AG08396 (cell line): ENCODE measurements at regions not wholly inside any gene's neighbourhood (a gene's known extent, or its start where the extent isn't known, plus 50 kb on each side); places are given as distances from the start of the nearest gene placed in this dataset.

Experiments used
- DNase-seq: peaks from one replicate; pipeline ENCODE4 v3.0.0; 2012; ENCODE audit warnings: low spot score, mixed read lengths

- no peak for DNase-seq
These were observed 804.1 kb downstream of the TFAP2A start for GRCh38 chr6:9610620-9611415.

DNA sequence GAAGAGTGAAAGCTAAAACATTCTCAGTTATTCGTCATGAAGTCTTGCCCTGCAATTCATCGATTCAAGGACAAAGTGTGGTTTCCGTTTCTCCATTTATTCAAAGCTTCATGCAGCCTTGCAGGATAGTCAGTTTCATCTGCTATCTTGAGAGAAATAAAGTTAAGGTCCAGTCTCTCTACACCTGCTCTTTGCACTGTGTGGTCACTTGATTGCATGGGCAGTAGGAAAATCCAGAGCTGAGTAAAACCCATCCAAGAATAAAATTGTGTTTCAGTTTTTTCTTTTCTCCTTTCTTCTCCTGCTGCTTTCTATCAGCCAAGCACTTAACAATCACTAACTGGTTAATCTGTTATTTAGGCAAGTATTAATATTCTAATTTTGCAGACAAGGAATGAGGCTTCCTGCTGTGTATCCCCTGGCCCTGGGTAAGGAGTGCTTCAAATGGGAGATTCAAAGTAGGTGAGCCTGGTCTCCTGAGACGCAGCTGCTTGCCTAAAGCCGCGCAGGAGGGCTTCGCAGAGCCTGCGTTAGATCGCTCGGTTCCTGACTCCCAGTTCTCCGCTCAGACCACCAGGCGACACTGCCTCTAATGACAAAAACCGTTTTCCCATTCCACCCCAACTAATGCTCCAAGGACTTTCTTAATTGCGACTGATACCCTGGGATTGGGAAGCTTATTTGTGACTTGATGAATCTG lies 808.3 kb downstream of the TFAP2A start:
- no peak for DNase-seq

DNA sequence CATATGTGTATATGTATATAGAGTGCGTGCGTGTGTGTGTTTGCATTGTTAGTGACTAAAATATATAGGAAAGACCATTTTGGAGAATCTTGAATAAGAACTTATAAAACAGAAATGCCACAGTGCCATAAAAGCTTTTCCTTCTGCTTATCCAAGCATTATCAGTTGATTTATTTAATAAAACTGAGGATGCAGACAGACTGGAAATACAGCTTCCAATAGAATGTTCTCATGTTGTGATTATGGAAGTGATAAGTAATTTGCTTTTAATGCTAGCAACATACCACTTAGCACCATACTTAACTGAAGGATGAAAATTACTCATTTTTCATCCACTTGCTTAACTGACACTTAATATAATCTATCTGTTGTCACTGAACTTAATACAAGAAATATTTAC lies 820.1 kb downstream of the TFAP2A start:
- DNase-seq: no peak

DNA sequence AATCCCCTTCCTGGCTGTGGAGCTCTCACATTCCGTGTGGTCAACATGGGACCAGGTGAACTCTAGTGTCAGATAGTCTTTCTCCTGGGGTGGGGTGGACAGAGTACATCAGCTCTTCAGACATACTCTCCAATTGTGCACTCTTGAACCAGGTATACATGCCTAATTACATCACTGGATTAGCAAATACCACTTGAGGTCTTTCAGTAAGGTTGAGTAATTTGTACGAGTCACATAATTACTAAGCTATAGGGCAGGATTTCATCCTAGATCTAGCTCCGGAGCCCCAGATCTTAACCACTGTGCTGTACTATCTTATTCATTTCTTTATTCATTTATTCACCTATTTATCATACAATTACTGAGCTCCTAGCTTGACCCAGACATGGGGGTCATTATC lies 821.3 kb downstream of the TFAP2A start:
- DNase-seq: no peak

DNA sequence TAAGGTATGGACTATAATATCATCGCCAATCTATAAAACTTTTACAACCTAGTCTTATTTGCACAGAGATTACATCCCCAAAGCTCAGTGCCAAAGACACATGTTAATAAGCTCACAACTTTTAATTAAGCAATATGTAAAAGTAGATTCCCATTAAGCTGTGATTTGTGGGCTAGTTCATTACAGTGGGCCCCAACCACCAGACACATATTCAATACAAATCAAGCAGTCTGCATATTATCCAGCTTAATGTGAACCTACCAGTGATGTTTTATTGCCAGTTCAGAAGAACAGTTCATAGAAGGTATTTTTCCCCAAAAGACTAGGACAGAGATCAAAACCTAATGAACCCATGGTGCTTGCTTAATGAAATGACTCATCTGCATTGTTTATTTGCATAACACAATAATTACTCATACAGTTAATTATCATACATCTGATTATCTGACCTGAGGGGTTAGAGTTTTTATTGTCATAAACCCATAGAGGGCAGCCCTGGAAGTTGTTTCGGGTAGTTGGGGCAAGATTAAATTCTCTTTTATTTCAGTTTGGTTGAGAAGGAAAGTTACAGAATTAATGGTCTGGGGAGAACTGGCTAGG lies 831.0 kb downstream of the TFAP2A start:
- no peak for DNase-seq

GRCh38 chr6:9581155-9581554 lies 833.7 kb downstream of the TFAP2A start:
- no peak for DNase-seq

GRCh38 chr6:9576521-9576920 lies 838.4 kb downstream of the TFAP2A start:
- no peak for DNase-seq

DNA sequence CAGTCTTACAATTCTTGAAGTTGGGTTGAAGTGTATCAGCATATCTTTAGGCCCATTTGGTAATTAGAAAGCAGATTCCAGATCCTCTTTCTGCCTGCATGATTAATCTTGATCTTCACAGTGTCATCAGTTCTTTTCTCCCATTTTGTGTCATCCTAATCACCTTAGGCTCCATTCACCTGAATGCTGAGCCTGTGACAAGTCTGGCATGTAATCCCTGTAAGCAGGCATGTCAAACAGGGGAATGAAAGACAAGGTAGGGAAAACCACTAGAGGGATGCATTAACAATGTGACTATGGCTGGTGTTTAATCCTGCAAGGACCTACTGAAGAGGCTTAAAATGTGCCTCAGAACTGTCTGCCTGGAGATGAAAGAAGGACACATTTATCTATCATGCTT lies 848.8 kb downstream of the TFAP2A start:
- no peak for DNase-seq

DNA sequence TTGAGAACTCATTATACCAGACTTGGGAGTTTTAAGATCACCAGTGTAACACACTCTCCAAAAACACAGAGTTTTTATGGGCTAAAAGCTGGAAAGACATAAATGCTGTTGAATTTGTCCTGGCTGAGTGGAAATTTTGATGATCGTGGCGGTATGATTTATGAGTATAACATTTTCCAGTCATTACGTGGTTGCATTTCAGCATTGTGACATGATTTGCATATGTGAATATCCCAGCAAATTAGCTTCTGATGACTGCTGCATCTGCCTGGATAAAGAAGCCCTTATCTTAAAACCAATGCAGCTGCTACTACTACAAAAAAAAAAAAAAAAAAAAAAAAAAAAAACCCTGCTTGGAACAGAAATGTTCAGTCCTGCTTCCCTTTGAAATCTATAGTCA lies 850.9 kb downstream of the TFAP2A start:
- DNase-seq: no peak

DNA sequence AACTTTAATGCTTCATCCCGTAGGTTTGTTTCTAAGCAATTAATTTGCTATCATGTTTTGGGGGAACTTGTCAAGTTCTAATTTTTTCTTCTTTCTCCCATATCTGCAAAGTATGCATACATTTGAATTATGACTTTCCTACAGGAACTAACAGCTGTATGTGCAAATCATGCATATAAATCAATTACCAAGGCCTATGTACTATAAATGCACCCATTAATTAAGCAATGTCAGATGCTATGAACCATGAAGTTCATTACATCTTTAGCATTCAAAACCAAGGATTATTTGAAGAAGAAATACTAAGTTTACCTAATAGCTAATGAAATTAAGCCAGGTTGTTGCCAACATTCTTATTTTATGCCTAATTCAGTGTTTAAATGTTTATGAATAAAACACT lies 851.3 kb downstream of the TFAP2A start:
- no peak for DNase-seq

GRCh38 chr6:9554806-9555205 lies 860.1 kb downstream of the TFAP2A start:
- no peak for DNase-seq

DNA sequence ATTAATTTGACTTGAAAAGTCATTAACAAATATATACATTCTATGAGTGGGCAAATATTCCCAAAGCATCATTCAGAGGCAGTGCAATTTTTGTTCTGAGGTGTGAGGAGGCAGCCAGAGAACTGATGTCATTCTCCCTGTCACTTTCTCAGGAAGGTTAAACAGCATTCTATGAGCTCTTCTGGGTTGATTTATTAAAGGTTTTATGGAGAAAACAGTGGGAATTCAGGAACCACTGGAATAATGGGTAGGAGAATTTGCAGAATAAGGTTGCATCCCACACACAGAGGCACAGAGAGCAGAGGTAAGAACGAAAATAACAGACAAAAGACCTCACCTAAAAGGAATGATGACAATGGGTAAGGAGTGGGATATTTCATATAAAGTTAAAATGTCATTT lies 860.6 kb downstream of the TFAP2A start:
- DNase-seq: no peak

GRCh38 chr6:9553002-9553401 lies 861.9 kb downstream of the TFAP2A start:
- no peak for DNase-seq

DNA sequence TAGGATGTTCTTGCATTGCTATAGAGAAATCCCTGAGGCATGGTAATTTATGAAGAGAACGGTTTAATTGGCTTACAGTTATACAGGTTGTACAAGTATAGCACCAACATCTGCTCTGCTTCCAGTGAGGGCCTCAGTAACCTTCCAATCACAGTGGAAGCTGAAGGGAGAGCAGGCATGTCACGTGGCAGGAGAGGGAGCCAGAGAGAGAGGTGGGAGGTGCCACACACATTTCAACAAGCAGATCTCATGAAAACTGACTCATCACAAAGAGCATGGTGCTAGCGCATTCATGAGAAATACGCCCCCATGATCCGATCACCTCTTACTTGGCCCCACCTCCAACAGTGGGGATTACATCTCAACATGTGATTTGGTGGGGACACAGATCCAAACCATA lies 871.2 kb downstream of the TFAP2A start:
- DNase-seq: no peak

DNA sequence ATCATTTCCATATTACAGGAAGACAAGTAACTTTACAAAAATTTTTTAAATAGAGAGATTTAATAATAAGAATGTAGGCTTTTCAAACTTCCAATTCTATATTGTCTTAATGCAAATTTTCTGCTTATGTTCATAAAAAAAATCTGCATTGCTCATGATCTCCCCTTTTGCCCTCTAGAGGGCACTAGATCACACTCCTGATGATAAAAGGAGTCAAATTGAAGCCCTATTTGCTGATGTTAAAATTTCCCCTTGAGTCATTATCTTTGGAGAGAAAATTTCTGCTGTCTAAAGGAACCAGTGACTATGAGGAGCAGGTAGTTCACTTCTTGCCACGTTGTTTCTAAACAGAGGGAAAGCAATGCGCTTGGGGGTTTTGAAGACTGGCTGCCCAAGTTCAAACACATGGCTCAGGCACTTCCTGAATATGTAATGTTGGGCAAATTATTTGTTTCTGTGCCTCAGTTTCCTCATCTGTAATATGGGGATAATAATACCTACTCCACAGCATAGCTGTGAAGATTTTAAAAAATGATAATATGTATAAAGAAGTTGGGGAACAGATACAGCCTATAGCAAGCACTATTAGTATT lies 874.2 kb downstream of the TFAP2A start:
- DNase-seq: peak; percentile 24

DNA sequence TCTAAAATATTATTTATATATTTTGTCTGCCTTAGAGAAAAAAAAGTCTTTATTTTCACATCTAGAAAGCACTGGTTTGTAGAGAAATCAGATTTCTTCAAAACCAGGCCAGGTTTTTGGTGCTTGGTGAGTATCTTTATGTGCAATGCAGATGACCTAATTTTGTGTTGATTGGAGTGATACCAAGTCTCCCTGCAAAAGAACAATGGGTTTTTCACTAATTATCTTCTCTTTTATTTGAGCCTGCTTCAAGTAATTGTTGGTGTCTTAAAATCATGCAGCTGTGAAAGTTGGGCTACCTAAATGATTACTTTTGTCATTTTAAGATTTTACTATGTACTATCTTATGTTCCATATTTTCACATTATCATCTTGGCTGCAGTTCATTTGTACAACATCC lies 874.7 kb downstream of the TFAP2A start:
- no peak for DNase-seq

- no peak for DNase-seq
These were observed 875.6 kb downstream of the TFAP2A start for GRCh38 chr6:9539231-9539755.

GRCh38 chr6:9537381-9537780 lies 877.5 kb downstream of the TFAP2A start:
- DNase-seq: no peak

GRCh38 chr6:9535106-9535505 lies 879.8 kb downstream of the TFAP2A start:
- DNase-seq: no peak

GRCh38 chr6:9532621-9533557 lies 882.0 kb downstream of the TFAP2A start:
- no peak for DNase-seq

DNA sequence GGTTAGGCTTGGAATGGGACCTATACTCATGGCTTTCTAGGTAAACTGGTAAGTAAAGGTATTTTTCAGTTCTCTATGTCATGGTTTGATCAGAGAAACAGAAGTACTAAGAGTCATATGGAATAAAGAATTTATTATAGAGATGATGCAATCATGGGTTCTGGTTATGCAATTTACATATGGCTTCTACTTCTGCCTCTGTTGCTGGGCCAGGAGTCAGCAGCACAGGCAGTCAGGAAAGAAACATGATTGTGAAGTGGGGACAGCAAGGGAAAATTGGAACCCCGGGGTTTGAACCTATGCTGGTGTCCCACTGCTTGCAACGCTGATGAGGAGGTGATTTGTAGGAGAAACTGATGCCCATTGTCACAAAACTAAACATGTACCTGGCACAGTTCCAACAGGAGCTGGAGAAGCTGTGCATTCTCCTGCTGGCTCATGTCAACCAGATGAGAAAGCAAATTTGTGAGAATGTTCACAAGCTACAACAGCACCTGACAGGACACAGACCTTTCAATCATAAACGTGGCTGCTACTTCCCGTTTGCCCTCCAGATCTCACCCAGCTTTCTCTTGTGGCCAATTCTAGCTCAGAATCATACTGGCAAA lies 887.1 kb downstream of the TFAP2A start:
- no peak for DNase-seq
